ENCODE measurements at regions not wholly inside any gene's neighbourhood (a gene's known extent, or its start where the extent isn't known, plus 50 kb on each side); places are given as distances from the start of the nearest gene placed in this dataset.

DNA sequence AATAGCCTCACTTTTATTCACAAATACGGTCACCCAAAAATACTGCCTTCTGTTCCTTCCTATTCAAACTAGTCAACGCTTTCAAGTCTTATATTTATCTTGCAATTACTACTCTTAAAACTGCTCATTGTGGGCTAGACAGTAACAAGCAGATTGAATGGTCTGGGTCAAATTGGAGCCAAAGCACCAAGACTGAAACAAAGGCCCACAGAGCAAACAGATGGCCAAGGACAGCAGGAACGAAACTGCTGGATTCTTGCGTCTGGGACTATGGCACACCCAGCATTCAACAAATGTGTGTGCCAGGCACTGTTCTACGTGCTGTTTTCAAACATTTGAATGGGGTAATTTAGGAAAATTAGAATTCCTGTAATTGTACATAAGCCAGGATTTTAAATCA lies 250.1 kb upstream of the PSMD7 start:
- TF ChIP-seq, protein P1, sequence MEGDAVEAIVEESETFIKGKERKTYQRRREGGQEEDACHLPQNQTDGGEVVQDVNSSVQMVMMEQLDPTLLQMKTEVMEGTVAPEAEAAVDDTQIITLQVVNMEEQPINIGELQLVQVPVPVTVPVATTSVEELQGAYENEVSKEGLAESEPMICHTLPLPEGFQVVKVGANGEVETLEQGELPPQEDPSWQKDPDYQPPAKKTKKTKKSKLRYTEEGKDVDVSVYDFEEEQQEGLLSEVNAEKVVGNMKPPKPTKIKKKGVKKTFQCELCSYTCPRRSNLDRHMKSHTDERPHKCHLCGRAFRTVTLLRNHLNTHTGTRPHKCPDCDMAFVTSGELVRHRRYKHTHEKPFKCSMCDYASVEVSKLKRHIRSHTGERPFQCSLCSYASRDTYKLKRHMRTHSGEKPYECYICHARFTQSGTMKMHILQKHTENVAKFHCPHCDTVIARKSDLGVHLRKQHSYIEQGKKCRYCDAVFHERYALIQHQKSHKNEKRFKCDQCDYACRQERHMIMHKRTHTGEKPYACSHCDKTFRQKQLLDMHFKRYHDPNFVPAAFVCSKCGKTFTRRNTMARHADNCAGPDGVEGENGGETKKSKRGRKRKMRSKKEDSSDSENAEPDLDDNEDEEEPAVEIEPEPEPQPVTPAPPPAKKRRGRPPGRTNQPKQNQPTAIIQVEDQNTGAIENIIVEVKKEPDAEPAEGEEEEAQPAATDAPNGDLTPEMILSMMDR (IDR thresholded peaks at IDR 0.05) = no peak

DNA sequence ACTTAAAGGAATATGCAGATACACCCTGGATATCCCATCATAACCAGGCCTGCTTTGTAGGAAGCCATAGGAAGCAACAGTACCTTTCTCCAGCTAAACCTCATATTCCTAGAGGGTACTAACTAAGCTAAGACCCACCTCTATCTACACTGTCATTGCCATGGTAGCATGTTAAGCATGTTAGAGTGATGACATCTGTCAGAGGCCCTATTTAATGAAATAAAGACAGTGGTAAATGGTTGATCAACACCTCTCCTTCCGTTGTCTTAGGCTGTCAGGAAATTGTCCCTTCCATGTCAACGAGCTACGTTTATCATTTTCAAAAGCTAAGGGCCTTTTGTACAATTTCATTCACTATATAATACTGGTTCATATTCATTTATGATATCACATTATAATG lies 251.1 kb upstream of the PSMD7 start:
- TF ChIP-seq, protein P1 (IDR thresholded peaks at IDR 0.05) = no peak

DNA sequence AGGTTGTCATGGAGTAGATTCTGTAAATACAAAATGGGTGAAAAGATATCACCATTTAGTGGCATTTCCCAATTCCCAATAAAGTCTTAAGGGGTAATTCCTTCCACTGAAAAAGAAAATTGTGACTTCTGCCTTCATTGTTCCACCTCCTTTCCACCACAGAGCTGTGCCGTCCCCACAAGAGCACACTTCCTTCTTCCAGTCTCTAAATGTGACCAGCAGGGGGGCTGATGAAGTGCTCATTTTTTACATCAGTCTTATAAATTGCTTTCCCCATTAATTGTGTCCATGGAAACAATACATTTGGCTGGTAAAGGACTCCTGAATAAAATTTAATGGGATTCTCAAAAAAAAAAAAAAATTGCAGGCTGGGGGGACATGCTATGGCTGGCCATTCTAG lies 260.8 kb upstream of the PSMD7 start:
- TF ChIP-seq, protein P1 (IDR thresholded peaks at IDR 0.05) = no peak; the same call in 1 of the 2 replicates

DNA sequence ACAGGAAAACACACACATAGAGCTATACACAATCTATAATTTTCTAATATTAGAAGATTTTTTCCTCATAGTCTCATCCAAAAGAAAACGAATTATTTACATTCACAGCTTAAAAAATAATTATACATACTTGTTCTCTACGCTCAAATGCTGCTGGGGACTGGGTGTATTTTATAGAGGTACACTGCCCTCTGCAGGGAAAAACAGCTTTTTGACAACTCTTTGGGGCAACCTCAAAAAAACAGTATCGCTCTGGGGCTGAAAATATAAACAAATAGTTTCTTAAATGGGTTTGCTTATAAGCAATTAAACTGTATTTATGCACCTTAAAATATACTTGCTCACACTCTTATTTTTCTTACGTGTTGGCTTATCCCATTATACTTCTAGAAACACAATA lies 261.8 kb upstream of the PSMD7 start:
- TF ChIP-seq, protein P1 (IDR thresholded peaks at IDR 0.05) = peak; percentile 57

DNA sequence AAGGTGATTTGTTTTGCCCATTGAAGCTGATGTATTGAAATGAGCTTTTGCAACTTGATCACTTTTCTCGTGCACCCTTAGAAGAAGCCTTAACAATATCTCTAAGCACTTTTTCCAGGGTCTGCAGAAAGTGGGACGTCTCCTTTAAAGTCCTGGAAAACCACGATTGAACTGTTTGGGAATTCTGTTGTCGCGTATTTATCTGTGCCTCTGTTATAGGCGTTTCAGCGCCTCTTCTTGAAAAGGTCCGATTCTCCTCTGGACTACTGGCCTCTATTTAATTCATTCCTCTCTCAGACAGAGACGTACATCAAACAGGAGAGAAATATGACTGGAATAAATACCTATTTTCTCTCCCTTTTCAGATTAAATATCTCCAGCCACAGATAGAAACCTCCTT lies 262.4 kb upstream of the PSMD7 start:
- TF ChIP-seq, protein P1 (IDR thresholded peaks at IDR 0.05) = no peak

DNA sequence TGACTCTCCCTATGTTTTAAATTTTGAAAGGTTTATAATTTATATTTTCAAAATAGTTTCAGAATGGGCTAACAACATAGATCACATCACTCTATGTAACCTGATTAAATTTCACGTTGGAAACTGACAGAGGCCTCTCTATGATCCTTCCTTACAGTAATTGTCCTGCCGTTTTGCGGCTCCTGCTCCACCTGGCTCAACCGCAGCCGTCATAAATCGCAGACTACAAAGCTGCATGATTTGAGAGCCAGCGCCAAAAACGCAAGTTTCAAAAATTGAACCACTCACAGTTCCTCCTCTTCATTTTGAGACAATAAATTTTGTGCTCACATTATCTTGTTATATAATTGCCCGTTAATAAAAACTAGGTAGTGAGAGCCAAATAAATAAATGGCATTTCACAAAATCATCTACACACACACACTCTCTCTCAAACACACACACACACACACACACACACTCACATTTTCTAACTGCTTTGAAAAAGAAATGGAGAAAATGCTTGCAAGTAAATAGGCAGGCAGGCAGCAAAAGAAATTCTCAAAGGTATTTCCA lies 263.1 kb upstream of the PSMD7 start:
- TF ChIP-seq, protein P1 (IDR thresholded peaks at IDR 0.05) = no peak

DNA sequence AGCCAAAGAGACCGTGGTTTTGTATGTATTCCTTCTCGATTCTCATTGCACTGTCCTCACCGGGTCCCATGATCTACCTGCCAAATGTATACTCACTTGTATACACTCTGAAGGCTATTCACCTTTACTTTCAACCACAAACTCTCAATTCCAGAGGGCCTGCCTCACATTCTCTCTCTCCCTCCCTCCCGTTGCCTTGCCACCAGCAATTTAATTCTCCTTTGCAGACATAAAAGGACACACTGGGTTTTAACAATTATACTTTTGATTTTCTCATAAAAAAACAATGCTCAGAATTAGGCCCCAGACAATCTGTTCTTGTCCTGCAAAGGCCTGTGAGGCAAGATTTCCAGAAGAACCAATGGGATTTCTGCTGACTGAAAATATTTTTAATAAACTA lies 265.1 kb upstream of the PSMD7 start:
- TF ChIP-seq, protein P1 (IDR thresholded peaks at IDR 0.05) = no peak

All from LNCAP (cell line).